ENCODE measurements at regions not wholly inside any gene's neighbourhood (a gene's known extent, or its start where the extent isn't known, plus 50 kb on each side); places are given as distances from the start of the nearest gene placed in this dataset.

DNA sequence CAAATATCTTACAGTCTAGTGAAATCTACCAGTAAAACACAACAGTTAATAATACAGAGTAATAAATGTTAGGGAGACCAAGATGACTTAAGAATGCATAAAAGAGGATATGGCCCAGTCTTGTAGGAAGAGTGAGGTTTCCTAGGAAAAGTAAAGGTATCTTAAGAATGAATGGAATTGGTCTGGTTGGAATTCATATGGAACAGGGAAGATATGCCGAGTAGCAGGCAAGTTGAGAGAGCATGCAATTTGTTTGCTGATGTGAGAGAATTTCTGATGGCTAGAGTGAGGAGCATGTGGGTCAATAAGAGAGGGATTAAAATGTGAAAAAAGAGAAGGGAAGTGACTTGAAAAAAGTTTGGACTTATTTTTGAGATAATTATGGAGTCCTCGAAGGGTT lies 512.9 kb upstream of the ZEB2 start:
- no peak for ATAC-seq
- no peak for TF ChIP-seq CSDC2 (CRISPR knock-in tag; IDR thresholded peaks at IDR 0.05)
- no peak for TF ChIP-seq PPARA (CRISPR knock-in tag; IDR thresholded peaks at IDR 0.05; ENCODE audit: borderline replicate concordance)
- TF ChIP-seq ISL1 (CRISPR knock-in tag; IDR thresholded peaks at IDR 0.05) = no peak
- no peak for TF ChIP-seq ZNF565 (CRISPR knock-in tag; conservative IDR thresholded peaks at IDR 0.05; ENCODE audit: low read depth)
- TF ChIP-seq, protein P1, sequence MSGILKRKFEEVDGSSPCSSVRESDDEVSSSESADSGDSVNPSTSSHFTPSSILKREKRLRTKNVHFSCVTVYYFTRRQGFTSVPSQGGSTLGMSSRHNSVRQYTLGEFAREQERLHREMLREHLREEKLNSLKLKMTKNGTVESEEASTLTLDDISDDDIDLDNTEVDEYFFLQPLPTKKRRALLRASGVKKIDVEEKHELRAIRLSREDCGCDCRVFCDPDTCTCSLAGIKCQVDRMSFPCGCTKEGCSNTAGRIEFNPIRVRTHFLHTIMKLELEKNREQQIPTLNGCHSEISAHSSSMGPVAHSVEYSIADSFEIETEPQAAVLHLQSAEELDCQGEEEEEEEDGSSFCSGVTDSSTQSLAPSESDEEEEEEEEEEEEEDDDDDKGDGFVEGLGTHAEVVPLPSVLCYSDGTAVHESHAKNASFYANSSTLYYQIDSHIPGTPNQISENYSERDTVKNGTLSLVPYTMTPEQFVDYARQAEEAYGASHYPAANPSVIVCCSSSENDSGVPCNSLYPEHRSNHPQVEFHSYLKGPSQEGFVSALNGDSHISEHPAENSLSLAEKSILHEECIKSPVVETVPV (CRISPR knock-in tag; IDR thresholded peaks at IDR 0.05) = no peak
- TF ChIP-seq, protein P2, sequence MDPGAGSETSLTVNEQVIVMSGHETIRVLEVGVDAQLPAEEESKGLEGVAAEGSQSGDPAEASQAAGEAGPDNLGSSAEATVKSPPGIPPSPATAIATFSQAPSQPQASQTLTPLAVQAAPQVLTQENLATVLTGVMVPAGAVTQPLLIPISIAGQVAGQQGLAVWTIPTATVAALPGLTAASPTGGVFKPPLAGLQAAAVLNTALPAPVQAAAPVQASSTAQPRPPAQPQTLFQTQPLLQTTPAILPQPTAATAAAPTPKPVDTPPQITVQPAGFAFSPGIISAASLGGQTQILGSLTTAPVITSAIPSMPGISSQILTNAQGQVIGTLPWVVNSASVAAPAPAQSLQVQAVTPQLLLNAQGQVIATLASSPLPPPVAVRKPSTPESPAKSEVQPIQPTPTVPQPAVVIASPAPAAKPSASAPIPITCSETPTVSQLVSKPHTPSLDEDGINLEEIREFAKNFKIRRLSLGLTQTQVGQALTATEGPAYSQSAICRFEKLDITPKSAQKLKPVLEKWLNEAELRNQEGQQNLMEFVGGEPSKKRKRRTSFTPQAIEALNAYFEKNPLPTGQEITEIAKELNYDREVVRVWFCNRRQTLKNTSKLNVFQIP (CRISPR knock-in tag; IDR thresholded peaks at IDR 0.05; ENCODE audit: borderline replicate concordance, low read depth) = no peak
- TF ChIP-seq ZC3H10 (CRISPR knock-in tag; IDR thresholded peaks at IDR 0.05) = no peak
- TF ChIP-seq, protein P3, sequence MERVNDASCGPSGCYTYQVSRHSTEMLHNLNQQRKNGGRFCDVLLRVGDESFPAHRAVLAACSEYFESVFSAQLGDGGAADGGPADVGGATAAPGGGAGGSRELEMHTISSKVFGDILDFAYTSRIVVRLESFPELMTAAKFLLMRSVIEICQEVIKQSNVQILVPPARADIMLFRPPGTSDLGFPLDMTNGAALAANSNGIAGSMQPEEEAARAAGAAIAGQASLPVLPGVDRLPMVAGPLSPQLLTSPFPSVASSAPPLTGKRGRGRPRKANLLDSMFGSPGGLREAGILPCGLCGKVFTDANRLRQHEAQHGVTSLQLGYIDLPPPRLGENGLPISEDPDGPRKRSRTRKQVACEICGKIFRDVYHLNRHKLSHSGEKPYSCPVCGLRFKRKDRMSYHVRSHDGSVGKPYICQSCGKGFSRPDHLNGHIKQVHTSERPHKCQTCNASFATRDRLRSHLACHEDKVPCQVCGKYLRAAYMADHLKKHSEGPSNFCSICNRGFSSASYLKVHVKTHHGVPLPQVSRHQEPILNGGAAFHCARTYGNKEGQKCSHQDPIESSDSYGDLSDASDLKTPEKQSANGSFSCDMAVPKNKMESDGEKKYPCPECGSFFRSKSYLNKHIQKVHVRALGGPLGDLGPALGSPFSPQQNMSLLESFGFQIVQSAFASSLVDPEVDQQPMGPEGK (CRISPR knock-in tag; IDR thresholded peaks at IDR 0.05; ENCODE audit: borderline replicate concordance) = no peak
- no peak for TF ChIP-seq ZFP3 (CRISPR knock-in tag; IDR thresholded peaks at IDR 0.05)
- no peak for TF ChIP-seq TCF4 (CRISPR knock-in tag; IDR thresholded peaks at IDR 0.05; ENCODE audit: borderline replicate concordance)
- no peak for TF ChIP-seq ZFP30 (CRISPR knock-in tag; IDR thresholded peaks at IDR 0.05)

DNA sequence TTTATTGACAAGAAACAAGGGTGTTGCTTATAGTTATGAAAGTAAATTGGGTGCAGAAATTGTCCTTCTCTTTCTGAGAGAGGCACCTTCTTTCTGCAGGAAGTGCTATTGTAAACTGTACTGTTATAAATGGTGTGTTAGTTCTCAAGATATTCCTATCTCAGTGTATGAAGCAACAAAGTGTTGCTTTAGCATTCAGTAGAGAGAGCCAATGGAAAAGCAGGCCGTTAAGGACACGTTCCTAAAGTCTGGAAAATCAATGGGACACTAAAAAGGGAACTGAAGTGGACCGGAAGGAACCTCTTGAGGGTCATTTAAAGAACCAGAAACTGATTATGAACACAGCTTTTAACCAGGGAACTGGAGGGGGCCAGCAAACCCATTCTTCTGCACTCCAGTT lies 510.0 kb upstream of the ZEB2 start:
- ATAC-seq = no peak
- TF ChIP-seq, protein P1 (CRISPR knock-in tag; IDR thresholded peaks at IDR 0.05) = no peak
- TF ChIP-seq ARNTL (CRISPR knock-in tag; IDR thresholded peaks at IDR 0.05; ENCODE audit: borderline replicate concordance, low read depth) = no peak
- no peak for TF ChIP-seq ZNF70 (CRISPR knock-in tag; IDR thresholded peaks at IDR 0.05)
- TF ChIP-seq TOX (CRISPR knock-in tag; IDR thresholded peaks at IDR 0.05; ENCODE audit: borderline replicate concordance) = no peak
- TF ChIP-seq PPARA (CRISPR knock-in tag; IDR thresholded peaks at IDR 0.05; ENCODE audit: borderline replicate concordance) = no peak
- TF ChIP-seq ZNF8 (CRISPR knock-in tag; IDR thresholded peaks at IDR 0.05) = no peak
- TF ChIP-seq TCF4 (CRISPR knock-in tag; IDR thresholded peaks at IDR 0.05; ENCODE audit: borderline replicate concordance) = no peak
- no peak for TF ChIP-seq CSDC2 (CRISPR knock-in tag; IDR thresholded peaks at IDR 0.05)
- no peak for TF ChIP-seq GLIS3 (CRISPR knock-in tag; IDR thresholded peaks at IDR 0.05)
- TF ChIP-seq ISL1 (CRISPR knock-in tag; IDR thresholded peaks at IDR 0.05) = no peak
- TF ChIP-seq RARB (CRISPR knock-in tag; IDR thresholded peaks at IDR 0.05) = no peak
- TF ChIP-seq, protein P3 (CRISPR knock-in tag; IDR thresholded peaks at IDR 0.05; ENCODE audit: borderline replicate concordance) = no peak
- TF ChIP-seq ZNF565 (CRISPR knock-in tag; conservative IDR thresholded peaks at IDR 0.05; ENCODE audit: low read depth) = no peak
- TF ChIP-seq, protein P2 (CRISPR knock-in tag; IDR thresholded peaks at IDR 0.05; ENCODE audit: borderline replicate concordance, low read depth) = no peak
- TF ChIP-seq, protein P4, sequence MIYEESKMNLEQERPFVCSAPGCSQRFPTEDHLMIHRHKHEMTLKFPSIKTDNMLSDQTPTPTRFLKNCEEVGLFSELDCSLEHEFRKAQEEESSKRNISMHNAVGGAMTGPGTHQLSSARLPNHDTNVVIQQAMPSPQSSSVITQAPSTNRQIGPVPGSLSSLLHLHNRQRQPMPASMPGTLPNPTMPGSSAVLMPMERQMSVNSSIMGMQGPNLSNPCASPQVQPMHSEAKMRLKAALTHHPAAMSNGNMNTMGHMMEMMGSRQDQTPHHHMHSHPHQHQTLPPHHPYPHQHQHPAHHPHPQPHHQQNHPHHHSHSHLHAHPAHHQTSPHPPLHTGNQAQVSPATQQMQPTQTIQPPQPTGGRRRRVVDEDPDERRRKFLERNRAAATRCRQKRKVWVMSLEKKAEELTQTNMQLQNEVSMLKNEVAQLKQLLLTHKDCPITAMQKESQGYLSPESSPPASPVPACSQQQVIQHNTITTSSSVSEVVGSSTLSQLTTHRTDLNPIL (CRISPR knock-in tag; IDR thresholded peaks at IDR 0.05; ENCODE audit: low read depth) = no peak
